GM23248 (cell line): ENCODE measurements at regions not wholly inside any gene's neighbourhood (a gene's known extent, or its start where the extent isn't known, plus 50 kb on each side); places are given as distances from the start of the nearest gene placed in this dataset.
A peak's percentile ranks its signal among the peaks of the same experiment; 100 is the strongest.
"Not testable (repeated sequence)": the region's sequence is repeated elsewhere in the genome, so short reads cannot be mapped to it uniquely, and the experiment has no call there.

Experiments
- DNase-seq: peaks from one replicate; pipeline ENCODE4 v3.0.0-alpha.2; 2015
- H2AFZ ChIP-seq: fragments of 200-600 bp; sonication (generic); 2 replicates; pipeline ENCODE4 v1.6.1; 2016; ENCODE audit warnings: antibody characterized with exemption
- H3F3A ChIP-seq: fragments of 200-600 bp; sonication (generic); 2 replicates; pipeline ENCODE4 v1.6.1; 2016; ENCODE audit warnings: mild to moderate bottlenecking, antibody characterized with exemption, mixed run types; ENCODE audit not compliant: insufficient read depth
- H3K27ac ChIP-seq: fragments of 200-600 bp; sonication (generic); 2 replicates; pipeline ENCODE4 v1.5.1; 2016; ENCODE audit warnings: mild to moderate bottlenecking
- H3K27me3 ChIP-seq: fragments of 200-600 bp; sonication (generic); replicated peaks from 2 replicates; pipeline ENCODE4 v1.6.1; 2016; ENCODE audit warnings: mild to moderate bottlenecking; ENCODE audit not compliant: insufficient read depth
- H3K36me3 ChIP-seq: fragments of 200-600 bp; sonication (generic); 2 replicates; pipeline ENCODE4 v1.6.1; 2016; ENCODE audit warnings: low read depth, mild to moderate bottlenecking
- H3K4me1 ChIP-seq: fragments of 200-600 bp; sonication (generic); 2 replicates; pipeline ENCODE4 v1.6.1; 2016; ENCODE audit warnings: mild to moderate bottlenecking; ENCODE audit not compliant: insufficient read depth
- H3K4me2 ChIP-seq: fragments of 200-600 bp; sonication (generic); one replicate; pipeline ENCODE4 v1.6.1; 2016; ENCODE audit warnings: mild to moderate bottlenecking; ENCODE audit not compliant: unreplicated experiment
- H3K4me3 ChIP-seq: fragments of 200-600 bp; sonication (generic); 2 replicates; pipeline ENCODE4 v1.5.1; 2016; ENCODE audit warnings: mild to moderate bottlenecking
- H3K79me2 ChIP-seq: fragments of 200-600 bp; sonication (generic); 2 replicates; pipeline ENCODE4 v1.6.1; 2016; ENCODE audit warnings: mild to moderate bottlenecking; ENCODE audit not compliant: insufficient read depth
- H3K9ac ChIP-seq: fragments of 200-600 bp; sonication (generic); 2 replicates; pipeline ENCODE4 v1.6.1; 2016; ENCODE audit warnings: mild to moderate bottlenecking
- H3K9me2 ChIP-seq: fragments of 200-600 bp; sonication (generic); 2 replicates; pipeline ENCODE4 v1.6.1; 2016; ENCODE audit warnings: mixed run types, mild to moderate bottlenecking, moderate library complexity; ENCODE audit not compliant: insufficient read depth
- H3K9me3 ChIP-seq: fragments of 200-600 bp; sonication (generic); one replicate; pipeline ENCODE4 v1.6.1; 2017; ENCODE audit warnings: low read depth
- H4K20me1 ChIP-seq: fragments of 200-600 bp; sonication (generic); 2 replicates; pipeline ENCODE4 v1.6.0; 2016; ENCODE audit not compliant: insufficient read depth
- WGBS, 2 experiments: methylation state at CpG; one replicate each; pipeline ENCODE4 v1.1.6; 2015 to 2017; ENCODE audit warnings: low lambda C conversion rate in 2 of 2, low coverage in 1 of 2; ENCODE audit errors: missing lambda C conversion rate in 2 of 2; 5-methylcytosine and 5-hydroxymethylcytosine counted together
- in situ Hi-C: fragments of 300-500 bp; cut with MboI; formaldehyde crosslinking; loops from 2 replicates; pipeline ENCODE4 v1.15.0; 2020

GRCh38 chr20:30316063-30316462 is 941.4 kb upstream of the DEFB115 start:
- H3K79me2 ChIP-seq, H3K4me1 ChIP-seq, H3K36me3 ChIP-seq, H3F3A ChIP-seq, H3K9me3 ChIP-seq, H3K4me3 ChIP-seq, H3K27me3 ChIP-seq, H2AFZ ChIP-seq, in situ Hi-C loops, H4K20me1 ChIP-seq, H3K27ac ChIP-seq, DNase-seq, H3K9ac ChIP-seq, H3K9me2 ChIP-seq, H3K4me2 ChIP-seq: not testable (repeated sequence)
- WGBS, 2 experiments, result 9% methylated on average over 21 to 23 of the region's 23 CpGs

- H3K4me2 ChIP-seq, H4K20me1 ChIP-seq, in situ Hi-C loops, H3K27me3 ChIP-seq, H3K79me2 ChIP-seq, DNase-seq, H3K4me3 ChIP-seq, H3K27ac ChIP-seq, H3K36me3 ChIP-seq, H3F3A ChIP-seq, H2AFZ ChIP-seq, H3K4me1 ChIP-seq, H3K9ac ChIP-seq, H3K9me3 ChIP-seq, H3K9me2 ChIP-seq: not testable (repeated sequence)
- 10% methylated on average over 41 to 47 of the region's 47 CpGs for WGBS, 2 experiments
Observed at GRCh38 chr20:30316532-30317299, 940.7 kb upstream of the DEFB115 start.

- H3K27ac ChIP-seq, H3K27me3 ChIP-seq, H3K9ac ChIP-seq, H3K9me2 ChIP-seq, H3K36me3 ChIP-seq, H3K4me2 ChIP-seq, H3K4me1 ChIP-seq, H2AFZ ChIP-seq, DNase-seq, H3K4me3 ChIP-seq, H4K20me1 ChIP-seq, H3K9me3 ChIP-seq, in situ Hi-C loops, H3K79me2 ChIP-seq, H3F3A ChIP-seq: not testable (repeated sequence)
- 13 to 18% methylated on average over 5 of the region's 5 CpGs for WGBS, 2 experiments
Observed at GRCh38 chr20:30333744-30334143, 923.7 kb upstream of the DEFB115 start.

DNA sequence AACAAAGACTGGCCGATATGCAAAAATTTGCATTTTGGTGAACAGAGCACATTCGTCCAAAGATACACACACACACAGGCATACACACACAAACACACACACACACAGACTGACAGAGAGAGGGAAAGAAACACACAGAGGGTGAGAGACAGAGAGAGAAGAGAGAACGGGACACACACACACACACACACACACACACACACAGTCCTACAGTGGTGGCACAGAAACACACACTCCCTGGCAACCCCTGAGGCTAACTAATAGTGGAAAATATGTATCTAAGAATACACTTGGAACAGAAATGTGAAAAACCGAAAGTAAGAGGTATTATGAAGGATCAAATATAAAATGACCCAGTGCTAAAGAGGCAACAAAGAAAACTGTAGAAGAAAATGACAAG is 919.9 kb upstream of the DEFB115 start:
- H3K27ac ChIP-seq, H3F3A ChIP-seq, H3K4me2 ChIP-seq, H3K4me3 ChIP-seq, H2AFZ ChIP-seq, H3K4me1 ChIP-seq, H3K9me2 ChIP-seq, DNase-seq, H4K20me1 ChIP-seq, H3K9ac ChIP-seq, H3K79me2 ChIP-seq, H3K9me3 ChIP-seq, in situ Hi-C loops, H3K36me3 ChIP-seq, H3K27me3 ChIP-seq: not testable (repeated sequence)
- 7 to 14% methylated on average over 3 to 4 of the region's 4 CpGs for WGBS, 2 experiments

GRCh38 chr20:30348932-30349331 is 908.5 kb upstream of the DEFB115 start:
- H4K20me1 ChIP-seq, H3K9me3 ChIP-seq, H3K4me1 ChIP-seq, in situ Hi-C loops, H3K4me3 ChIP-seq, H3K4me2 ChIP-seq, H3K36me3 ChIP-seq, H3K79me2 ChIP-seq, H3K9ac ChIP-seq, H2AFZ ChIP-seq, H3K27ac ChIP-seq, H3K27me3 ChIP-seq, H3K9me2 ChIP-seq, H3F3A ChIP-seq: not testable (repeated sequence)
- peak; percentile 20 for DNase-seq
- 27 to 31% methylated on average over 6 of the region's 6 CpGs for WGBS, 2 experiments

GRCh38 chr20:30356854-30357467 is 900.5 kb upstream of the DEFB115 start:
- whole genome bisulfite sequencing, 2 experiments, result 0 to 1% methylated on average over 2 of the region's 2 CpGs
- H3K36me3 ChIP-seq, H3K9me3 ChIP-seq, H3K9ac ChIP-seq, H2AFZ ChIP-seq, H3K9me2 ChIP-seq, H3K4me1 ChIP-seq, H3F3A ChIP-seq, H3K4me2 ChIP-seq, in situ Hi-C loops, H3K27me3 ChIP-seq, H4K20me1 ChIP-seq, H3K4me3 ChIP-seq, H3K79me2 ChIP-seq, H3K27ac ChIP-seq: not testable (repeated sequence)
- peak; percentile 2 for DNase-seq

GRCh38 chr20:30361756-30362155 is 895.7 kb upstream of the DEFB115 start:
- H3K4me2 ChIP-seq, H3K9me2 ChIP-seq, H2AFZ ChIP-seq, H3K9me3 ChIP-seq, H3K27me3 ChIP-seq, H3K27ac ChIP-seq, H3K36me3 ChIP-seq, in situ Hi-C loops, H3F3A ChIP-seq, H3K4me1 ChIP-seq, H3K79me2 ChIP-seq, H3K4me3 ChIP-seq, H4K20me1 ChIP-seq, DNase-seq, H3K9ac ChIP-seq: not testable (repeated sequence)
- WGBS, 2 experiments, result 62 to 69% methylated on average over 13 of the region's 13 CpGs
